ENCODE measurements at regions not wholly inside any gene's neighbourhood (a gene's known extent, or its start where the extent isn't known, plus 50 kb on each side); places are given as distances from the start of the nearest gene placed in this dataset.

DNA sequence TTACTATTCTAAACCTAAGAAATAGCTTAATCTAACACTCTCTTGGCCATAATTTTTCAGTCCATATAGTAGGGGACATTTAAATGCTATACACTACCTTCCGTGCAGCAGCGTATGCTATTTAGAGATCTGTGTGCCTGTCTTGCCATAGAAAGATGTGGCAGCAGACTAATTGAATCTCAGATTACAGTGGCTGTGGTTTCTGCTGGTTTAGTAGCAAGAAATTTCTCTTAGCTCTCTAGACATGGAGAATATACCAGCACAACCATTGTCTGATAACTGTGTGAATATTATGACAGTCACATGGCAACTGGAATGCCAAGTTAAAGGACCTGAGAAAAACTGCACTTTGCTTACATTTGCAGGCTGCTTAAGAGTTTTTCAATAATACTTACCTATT is 672.4 kb upstream of the MIR17HG start:
- TF ChIP-seq SUZ12 (IDR thresholded peaks at IDR 0.05; ENCODE audit: extremely low read depth, insufficient read depth, insufficient read length) (no peak), YY1 (IDR thresholded peaks at IDR 0.05; ENCODE audit: insufficient read depth, insufficient read length) (no peak)
